HG03064 (cell line): ENCODE measurements at regions not wholly inside any gene's neighbourhood (a gene's known extent, or its start where the extent isn't known, plus 50 kb on each side); places are given as distances from the start of the nearest gene placed in this dataset.

Source experiments
- ATAC-seq: cut with Tn5 transposase; IDR thresholded peaks from one replicate; pipeline ENCODE4 v1.9.1; 2021; ENCODE audit warnings: low read depth; ENCODE audit not compliant: unreplicated experiment

DNA sequence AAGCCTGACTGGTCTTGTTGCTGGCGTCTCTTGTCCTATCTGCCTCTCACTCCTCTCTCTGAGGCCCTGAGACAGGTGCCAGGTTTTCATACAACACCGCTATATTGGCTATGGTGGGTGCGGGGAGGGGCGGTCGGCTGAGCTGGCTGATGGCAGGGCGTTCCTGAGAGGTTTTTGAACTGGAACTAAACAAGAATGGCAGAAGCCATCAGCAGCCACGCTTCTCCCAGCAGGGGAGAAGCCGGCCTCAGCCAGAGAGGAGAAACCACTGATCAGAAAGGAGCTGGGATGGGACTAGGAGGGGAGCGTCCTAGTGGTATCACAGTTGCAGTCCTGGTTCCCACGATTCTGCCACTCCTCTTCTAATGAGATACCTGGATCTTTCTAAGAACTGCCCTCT lies 89.9 kb upstream of the PRR23E start:
- no peak for ATAC-seq

DNA sequence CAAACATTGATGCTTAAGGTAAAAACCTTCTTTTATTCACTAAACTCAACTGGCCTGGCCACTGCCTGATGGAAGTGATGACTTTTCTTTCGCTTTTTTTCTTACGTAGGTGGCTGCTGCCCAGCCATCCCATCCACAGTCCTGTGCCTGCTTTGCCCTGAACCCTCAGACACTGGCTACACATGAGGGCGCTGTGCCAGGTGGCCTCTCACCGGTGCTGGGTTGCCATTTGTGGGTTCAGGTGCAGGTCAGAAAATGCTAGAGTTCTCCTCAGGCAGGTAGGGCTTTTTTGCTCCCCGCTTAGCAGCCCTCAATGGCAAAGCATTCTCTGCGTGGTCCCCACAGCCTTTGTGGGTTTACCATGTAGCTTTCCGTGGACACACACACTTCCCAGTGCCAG lies 88.3 kb upstream of the PRR23E start:
- ATAC-seq: no peak

DNA sequence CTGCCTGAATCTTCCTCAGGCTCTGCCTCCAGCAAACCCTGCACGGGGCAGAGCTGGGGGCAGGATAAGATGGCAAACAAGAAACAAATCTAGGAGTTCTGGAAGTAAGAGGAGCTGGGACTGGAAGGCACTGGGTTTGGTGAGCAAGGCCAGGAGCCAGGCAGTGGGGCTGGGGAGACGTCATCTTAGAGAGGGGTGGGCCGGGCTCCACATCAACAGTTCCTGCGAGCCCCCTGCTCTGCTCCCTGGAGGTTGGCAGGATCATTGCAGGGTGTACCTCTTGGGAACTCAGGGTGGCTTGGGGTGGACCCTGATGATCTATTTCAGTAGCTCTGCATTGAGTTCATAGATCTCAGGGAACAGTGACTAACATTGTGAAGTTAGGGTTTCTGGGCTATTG lies 87.3 kb upstream of the PRR23E start:
- no peak for ATAC-seq

DNA sequence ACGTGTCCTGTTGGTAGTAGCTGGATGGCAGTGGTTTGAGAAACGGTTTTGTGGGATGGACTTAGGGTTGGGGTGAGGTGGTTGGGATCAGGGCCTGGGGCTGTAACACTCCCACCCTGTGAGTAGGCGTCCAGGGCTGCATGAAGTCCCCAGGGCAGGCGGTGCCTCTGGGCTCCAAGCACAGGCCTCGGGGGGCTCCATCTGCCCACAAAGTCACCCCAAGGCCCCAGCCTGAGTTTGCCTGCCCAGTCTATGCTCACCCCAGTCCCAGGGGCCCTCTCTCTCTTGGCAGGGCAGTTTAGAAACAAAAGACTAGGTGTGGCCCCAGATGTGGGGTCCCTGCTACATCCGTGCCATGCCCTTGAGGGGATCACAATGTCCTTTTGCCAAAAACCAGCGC lies 86.9 kb upstream of the PRR23E start:
- ATAC-seq: no peak

DNA sequence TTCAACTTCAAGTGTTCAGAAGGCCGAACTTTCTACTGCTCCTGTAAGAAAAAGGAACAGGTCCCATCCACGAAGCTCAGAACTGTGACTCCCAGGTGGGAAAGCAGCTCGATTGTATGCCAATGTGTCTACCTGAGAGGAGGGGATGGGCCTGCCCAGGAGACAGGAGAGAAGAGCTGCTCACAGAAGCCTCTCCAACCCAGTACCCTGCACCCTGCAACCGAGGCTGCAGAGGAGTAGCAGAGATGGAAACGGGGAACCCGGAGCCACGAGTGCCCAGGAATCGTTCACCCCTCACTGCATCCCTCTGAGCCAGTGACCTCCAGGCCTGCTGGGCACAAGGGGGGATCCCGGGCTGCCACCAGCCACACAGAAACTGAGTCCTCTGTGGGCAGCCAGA lies 86.5 kb upstream of the PRR23E start:
- no peak for ATAC-seq

DNA sequence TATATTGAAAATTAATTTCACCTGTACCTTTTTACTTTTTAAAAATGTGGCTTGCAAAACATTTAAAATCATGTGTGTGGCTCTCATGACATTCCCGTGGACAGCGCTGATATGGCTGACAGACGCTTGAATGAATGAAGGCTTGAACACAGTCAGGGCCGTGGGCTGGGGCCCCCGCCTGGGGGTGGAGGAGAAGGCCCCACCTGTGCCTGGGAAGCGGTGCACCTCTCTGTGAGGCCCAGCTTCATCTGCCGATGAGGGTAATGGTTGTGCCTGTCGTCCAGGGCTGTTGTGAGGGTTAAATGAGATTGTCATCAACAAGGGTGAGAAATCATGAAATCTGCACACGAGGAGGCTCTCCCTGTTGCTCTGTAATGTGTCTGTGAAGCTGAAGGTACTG lies 85.9 kb upstream of the PRR23E start:
- no peak for ATAC-seq

DNA sequence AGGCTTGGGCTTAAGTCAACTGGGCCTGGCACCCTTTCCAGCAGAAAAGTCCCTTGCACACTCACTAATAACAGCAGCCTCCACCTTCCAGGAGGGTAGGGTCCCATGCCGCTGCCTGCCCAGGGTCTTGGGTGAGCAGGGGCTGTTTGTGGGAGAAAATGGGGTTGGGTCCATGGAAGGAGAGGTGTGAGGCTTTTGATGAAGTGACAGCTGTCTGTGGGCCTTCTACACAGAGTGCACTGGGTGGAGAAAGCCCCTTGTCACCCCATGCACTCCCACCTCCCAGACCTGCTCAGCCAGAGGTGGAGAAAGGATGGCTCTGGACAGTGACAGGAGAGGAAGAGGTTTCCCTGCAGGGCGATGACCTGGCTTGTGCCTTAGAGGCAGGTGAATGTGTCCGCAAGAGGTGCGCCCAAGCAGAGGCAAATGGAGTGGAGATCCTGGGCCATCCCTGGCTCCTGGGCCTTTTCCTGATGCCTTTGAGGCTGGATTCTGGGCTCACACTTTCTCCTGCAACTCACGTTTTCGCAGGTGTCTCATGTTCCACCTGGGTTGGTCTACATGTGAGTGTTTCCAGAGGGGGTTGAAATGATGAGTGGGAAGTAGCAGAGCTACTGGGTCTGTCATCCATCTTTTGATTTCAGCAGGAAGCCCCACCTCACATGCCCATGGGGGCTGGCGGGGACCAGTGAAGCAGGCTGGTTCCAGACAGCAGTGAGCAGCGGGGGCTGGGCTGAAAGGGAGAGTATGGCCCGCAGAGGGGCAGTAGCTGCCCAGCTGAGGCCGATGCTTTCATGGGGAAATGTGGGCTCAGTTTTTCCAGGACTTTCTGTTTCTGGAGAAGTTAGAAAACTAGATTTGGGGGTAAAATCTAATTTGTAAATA lies 85.2 kb upstream of the PRR23E start:
- no peak for ATAC-seq

DNA sequence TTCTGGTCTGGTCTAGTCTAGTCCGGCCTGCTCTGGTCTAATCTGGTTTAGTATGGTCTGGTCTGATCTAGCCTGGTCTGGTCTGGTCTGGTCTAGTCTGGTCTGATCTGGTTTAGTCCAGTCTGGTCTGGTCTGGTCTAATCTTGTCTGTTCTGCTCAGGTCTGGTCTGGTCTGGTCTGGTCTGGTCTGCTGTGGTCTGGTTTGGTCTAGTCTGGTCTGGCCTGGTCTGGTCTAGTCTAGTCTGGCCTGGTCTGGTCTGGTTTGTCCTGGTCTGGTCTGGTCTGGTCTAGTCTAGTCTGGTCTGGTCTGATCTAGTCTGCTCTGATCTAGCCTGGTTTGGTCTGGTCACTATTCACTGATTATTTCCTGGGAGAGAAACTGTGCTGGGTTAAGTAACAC lies 84.1 kb upstream of the PRR23E start:
- ATAC-seq: no peak

DNA sequence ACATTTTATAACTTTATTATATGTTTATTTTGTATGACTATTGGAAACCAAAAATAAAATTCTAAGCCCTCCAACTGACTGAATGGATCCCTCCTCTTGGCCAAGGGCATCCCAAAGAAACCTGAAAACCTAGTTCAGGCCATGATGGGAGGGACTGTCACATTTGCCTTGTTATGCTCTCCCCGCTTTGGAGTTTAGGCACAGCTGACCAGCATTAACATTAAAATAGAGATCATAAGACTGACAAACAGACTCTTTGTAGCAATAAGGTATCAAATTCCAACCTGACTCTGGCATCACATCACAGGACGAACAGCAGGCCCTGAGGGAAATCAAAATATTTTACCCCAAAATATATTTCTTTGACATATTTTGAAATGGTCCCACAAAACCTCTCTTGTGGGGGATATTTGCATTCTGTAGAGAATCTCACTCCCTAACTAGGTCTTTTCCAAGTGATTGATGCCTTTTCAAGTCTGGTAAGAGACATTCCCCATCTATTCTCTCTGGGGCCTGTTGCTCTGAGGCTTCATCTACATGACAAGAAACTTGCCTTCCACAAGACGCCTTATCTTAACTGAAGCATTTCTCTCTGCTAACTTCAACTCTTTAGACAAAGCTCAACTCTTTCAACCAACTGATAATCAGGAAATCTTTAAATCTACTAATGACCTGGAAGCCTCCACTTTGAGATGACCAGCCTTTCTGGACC lies 81.8 kb upstream of the PRR23E start:
- ATAC-seq: no peak

DNA sequence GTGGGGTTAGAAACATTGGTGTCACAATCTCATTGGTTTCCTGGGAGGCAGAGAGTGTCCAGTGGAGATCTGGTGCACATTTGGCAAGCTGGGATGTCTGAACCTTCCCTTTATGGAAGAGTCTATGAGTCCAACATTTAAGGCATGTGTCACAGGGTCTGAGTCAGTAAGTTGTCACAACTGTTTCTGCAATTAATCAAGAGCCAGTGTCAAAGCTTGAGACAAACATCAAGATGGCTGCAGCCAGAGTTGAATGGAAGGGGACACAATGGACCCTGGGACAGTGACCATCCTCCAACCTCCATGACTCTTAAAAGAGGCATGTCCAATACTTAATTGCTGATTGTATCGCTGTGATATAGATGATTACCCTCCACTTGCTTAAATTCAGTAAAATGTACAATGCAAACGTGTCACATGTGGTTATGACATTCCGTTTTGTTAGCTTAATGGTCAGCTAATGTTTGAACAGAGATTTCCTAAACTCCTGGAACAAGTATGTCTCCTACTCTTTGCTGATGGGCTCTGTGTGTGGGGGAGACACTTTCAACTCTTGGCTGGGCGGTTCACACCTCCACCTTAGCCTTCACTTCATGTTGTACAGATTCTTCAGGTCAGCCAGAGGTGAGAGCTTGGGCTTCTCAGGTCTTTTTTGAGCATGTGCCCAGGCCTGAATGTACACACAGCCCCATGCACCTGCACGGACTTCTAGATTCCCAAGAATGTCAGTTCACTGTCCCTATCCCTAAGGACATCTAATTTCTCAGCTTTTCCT lies 79.9 kb upstream of the PRR23E start:
- no peak for ATAC-seq

DNA sequence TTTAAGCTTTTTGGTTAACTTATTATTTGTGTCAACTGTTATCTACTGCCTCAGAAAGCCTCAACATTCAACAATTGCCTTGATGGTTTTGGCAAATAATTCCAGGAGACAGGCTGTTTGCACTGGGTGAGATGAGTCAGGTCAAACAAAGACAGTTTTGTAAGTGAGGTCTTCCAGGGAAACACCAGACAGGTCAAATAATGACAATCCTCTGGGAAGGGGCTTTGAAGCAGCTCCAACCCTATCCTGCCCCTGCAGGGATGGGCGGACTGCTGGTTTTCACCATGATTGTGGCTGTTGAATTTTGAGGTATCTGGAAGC lies 79.4 kb upstream of the PRR23E start:
- no peak for ATAC-seq

DNA sequence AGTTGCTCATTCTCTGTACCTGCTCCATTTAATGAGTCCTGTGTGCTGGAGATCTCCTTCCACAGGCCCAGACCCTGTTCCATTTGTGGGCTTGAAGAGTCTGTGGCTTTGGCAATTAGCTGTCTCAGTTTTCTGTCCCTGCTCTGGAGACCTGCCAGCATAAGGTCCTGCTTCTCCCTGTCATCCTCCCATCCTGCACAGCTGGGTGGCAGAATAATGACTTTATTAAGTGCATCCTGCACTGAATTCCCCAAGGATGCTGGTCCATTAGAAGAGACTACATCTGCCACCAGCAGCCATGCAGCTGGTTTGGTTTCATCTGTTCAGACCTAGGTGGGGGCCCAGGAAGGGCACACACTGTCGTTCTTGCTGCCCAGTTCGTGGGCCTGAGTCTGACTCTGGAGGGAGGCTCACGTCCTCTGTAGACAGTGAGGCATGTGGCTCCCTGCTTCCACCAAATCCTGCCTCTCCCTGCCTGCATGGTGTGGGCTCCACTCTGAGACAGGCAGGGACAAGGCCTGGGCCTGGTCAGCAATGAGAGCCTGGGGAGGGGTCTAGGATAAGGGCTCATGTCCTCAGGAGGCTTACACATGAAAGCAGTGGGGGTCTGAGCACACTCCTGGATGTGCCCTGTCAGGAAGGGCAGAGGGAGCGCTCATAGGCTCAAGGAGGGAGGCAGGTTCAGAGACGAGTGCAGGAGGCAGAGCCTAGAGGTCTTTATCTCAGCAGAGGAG lies 78.4 kb upstream of the PRR23E start:
- no peak for ATAC-seq

DNA sequence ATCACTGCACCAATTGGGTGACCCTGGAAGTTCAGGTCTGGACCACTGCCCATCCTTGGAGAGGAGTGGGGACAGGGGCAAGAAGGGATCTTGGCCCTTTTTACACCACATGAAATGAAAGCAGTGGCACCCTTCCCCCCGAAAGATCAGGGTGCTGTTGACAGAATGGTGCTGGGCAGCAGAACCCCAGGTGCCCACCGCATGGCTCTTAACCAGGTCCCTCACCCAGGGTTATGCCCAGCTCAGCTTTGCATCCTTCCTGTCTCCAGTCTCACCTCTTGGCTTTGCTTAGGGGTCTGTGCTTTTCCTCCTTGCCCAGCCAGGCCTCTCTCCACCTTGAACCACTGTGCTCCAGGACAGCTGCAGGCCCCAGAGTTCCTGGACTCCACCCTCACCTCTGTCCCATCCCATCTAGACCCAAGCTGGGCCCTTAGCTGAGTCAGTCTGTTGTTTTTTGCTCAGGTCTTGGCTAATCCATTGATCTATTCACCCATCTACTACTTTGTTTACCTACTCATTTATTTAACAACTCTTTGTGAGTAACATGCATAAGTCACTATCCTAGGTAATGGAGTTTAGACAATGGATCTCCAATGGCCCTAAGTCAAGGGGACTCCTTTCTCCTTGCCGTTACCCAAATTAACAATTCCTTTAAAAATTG lies 77.1 kb upstream of the PRR23E start:
- ATAC-seq: no peak

DNA sequence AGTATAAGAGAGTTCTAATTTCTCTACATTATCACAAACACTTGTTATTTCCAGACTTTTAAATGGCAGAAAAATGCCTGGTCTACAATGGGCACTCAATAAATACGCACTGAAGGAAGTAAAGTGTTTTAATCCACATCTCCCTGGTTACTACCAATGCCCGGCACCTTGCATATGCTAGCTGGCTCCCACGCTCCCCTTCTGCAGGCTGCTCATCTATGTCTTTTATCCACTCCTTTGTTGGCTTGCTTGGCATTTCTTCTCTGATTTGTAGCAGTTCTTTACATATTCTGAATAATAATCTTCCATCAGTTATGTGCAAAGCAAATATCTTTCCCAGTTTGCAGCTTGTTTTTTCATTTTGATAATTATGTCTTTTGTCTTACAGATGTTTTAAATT lies 74.6 kb upstream of the PRR23E start:
- ATAC-seq: no peak

DNA sequence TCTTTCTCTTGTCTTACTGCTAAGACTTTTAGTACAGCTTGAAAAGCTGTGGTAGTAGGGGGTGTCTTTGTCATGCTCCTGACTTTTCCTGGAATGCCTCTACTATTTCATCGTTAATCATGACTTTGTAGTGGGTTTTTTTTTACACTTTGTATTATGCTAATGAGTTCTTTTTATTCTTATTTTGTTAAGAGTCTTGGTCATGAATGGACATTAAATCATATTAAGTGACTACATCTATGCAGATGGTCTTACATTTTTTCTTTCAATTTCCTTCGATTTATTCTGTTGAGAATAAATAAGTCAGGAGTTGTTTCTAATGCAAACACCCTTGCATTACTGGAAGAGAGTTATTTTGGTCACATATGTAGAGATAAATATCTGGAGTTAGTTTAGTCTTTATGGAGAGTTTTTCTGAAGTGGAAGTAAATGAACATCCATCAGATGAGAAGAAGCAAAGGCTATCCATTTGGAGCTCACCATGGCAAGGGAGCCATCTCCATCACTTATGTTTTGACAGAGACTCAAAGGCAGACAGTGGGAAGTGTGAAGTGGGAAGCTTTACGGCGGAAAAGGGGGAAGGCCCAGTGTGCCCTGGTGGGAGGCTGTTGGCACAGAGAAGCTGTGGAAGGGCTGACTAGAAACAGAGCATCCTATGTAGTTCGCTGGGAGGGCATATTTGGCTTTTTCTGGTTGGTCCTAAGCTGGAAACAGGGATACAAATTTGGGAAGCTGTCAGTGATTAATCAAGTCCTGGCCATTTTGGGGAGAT lies 73.1 kb upstream of the PRR23E start:
- ATAC-seq: no peak

DNA sequence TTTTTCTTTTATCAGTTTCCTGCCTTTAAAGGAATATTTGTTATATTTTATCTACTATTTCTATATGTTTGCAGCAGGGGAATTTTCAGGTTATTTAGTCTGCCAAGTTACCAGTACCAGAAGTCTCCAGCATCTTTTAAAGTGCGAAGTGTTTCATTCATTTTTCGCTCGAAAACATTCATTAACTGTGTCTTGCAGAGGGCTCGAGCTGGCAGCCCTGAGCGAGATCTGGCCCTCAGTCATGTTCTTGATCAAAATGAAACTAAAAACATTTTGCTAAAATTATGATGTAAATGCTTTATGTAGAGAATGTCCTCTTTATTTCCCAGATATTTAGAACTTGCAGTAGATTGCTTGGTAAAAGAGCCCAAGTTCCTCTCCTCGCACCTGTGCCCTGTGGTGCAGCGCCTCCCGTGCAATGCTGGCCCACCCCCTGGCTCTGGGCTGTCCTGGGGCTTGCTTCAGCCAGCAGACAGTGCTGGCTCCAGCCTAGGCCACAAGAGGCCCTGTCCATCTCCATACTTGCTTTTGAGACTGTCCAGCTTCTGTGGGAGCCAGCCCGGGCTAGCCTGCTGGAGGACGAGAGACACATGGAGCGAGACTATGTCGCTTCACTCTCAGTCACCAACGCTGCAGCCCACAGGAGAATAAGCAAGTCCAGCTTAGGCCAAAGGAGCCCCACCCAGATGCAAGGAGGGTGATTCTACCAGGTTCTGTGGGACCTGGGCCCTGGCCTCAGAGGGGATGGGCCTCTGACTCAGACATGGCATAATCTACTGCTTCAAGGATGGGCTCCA lies 71.9 kb upstream of the PRR23E start:
- ATAC-seq: no peak

DNA sequence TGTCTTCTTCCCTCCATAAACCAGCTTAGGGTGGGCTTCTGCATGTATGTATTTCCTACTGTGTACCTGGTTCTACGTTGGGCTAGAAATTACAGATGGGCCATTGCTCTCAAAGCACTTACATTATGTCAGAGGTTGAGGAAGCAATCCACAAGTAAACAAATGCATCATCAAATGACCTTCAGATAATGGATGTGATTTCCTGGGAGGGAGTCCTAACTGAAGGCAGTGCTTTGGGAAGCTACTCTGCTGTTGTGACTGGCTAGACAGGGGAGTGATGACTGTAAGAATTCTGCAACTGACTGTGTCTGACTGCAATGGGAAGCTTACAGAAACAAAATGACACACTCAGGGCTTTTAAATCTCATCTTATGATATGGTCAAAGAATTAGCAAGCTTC lies 71.0 kb upstream of the PRR23E start:
- no peak for ATAC-seq

DNA sequence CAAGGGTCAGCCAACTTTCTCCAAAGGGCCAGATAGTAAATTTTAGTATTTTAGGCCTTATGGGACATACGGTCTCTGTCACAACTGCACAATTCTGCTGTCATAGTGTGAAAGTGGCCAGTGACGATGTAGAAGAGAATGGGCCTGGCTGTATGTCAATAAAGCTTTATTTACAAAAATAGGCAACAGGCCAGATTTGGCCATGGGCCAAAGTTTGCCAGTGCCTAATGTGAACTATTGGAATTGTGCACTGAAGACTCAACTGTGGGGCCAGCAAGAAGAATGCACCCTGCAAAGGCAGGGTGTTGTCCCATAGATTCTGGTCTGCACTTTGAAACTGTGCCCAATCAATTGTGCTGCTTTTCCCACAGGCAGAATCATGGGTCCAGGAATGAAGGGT lies 69.4 kb upstream of the PRR23E start:
- ATAC-seq: no peak

DNA sequence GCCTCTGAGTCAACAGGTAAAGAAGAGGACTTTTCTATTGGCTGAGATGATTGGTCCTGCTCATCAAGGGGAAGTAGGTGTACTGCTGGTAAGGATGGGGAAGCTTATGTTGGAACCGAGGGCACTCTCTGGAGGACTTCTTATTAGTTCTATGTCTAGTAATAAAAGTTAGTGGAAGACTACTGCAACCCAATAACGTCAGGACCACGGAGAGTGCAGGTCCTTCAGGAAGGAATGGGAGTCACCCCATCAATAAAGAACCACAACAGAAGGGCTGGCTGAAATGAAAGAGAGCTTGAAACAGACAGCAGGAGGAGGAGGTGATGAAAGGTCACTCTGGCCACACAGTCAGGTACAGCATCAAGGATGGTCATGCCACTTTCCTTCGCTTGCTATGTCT lies 68.8 kb upstream of the PRR23E start:
- no peak for ATAC-seq
